Brain pericyte (primary cell): ENCODE measurements at regions not wholly inside any gene's neighbourhood (a gene's known extent, or its start where the extent isn't known, plus 50 kb on each side); places are given as distances from the start of the nearest gene placed in this dataset.
A peak's percentile ranks its signal among the peaks of the same experiment; 100 is the strongest.
"Not testable (repeated sequence)": the region's sequence is repeated elsewhere in the genome, so short reads cannot be mapped to it uniquely, and the experiment has no call there.

Experiments used
- DNase-seq: peaks from one replicate; pipeline ENCODE4 v3.0.0-alpha.2; 2012; ENCODE audit warnings: low read depth, low spot score

DNA sequence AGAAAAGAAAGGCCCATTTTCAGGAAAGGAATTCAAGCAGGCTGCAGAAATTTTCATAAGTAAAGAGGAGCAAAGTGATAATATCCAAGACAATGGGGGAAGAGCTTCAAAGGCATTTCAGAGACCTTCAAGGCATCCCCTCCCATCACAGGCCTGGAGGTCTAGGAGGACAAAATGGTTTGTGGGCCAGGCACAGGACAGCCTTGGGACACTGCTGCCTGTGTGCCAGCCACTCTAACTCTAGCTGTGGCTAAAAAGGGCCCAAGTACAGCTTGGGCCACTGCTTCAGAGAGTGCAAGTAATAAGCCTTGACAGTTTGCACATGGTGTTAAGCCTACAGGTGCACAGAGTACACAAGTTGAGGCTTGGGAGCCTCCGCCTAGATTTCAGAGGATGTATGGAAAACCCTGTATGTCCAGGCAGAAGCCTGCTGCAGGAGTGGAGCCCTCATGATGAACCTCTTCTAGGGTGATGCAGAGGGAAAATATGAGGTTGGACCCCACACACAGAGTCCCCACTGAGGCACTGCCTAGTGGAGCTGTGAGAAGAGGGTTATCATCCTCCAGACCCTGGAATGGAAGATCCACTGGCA, 51.8 kb upstream of the ZSWIM5 start:
- no peak for DNase-seq

DNA sequence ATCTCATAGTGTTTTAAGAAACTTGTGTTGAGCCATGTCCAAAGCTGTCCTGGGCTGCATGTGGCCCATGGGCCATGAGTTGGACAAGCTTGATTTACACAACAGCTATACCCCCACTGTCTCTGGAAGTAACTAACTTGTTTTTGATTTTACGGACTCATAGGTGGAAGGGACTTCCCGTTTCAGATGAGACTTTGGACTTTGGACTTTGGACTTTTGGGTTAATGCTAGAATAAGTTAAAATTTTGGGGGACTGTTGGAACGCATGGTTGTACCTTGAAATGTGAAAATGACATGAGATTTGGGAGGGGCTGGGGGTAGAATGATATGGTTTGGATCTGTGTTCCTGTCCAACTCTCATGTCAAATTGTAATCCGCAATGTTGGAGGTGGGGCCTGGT, 52.6 kb upstream of the ZSWIM5 start:
- no peak for DNase-seq

DNA sequence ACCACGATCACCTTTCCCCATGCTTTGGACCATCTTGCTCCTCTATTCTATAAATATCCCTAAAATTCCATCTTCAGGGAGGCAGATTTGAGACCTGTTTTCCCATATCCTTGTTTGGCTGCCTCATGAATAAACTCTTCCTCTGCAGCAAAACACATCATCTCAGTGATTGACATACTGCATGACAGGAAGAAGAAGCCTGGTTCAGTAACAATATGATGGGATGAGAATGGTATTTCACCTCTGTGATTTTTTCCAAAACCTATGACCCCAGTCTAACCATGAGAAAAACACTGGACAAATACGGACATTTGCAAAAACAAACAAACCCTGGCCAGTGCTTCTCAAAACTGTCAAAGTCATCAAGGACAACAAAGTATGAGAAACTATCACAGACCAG, 53.8 kb upstream of the ZSWIM5 start:
- no peak for DNase-seq

DNA sequence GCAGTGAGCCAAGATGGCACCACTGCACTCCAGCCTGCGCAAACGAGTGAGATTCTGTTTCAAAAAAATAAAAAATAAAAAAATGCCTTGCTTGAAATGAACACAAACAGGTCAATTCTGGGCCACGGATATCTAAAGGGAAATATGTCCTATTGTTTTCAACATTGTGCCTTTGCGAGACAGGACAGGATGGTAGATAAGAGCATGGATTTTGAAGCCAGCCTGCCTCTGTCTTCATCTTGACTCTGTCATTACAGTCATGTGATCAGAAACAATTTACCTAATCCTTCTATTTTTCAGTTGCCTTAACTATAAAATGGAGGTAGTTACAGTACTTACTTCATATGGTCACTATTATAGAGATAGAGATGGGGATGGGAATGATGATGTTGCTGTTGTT, 56.7 kb upstream of the ZSWIM5 start:
- DNase-seq: no peak

DNA sequence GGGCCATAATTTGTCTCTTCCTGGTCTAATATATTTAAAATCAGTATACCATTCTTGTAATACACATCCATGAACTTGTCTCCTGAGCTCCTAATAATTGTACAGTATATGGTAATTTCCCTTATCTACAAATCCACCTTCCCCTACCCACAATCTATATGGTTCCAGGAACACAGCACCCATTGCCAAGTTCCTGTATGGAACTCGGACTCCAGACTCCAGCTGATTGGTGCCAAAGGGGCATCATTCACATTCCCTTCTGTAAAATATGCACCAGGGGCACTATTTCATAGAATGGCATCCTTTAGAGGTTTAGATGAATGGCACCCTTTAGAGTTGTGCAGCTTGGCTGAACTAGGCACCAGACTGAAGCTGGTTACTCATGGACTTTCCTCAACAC, 58.8 kb upstream of the ZSWIM5 start:
- DNase-seq: no peak

DNA sequence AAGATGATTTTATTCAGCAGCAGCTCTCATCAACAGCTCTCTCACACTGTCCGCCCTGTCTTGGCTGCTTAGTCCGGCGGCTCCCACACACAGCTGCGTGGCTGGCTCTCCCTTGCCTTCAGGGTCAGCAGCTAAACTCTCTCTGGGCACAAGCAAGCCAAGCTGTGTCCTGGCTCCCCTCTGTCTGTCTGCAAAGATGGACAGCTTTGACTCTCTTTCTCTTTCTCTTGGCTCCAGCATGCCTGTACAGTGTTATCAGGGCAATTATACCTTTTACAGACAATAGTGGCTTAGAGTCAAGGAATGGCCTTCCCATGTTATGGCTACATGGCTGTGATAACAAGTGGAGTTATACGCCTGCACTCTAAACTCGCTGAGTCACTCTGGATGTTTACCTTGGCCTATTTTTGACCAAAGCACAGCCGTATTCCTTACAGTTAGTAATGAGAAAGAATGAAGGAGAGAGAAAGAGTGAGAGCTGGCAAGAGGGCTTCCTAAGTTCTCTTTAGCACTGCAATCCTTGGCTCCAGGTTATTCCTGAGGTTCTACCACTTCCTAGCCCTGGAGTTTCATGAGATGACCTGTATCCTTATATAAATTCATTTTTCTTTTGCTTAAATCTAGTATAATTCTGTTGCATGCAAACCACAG, 59.9 kb upstream of the ZSWIM5 start:
- DNase-seq: peak; percentile 62

DNA sequence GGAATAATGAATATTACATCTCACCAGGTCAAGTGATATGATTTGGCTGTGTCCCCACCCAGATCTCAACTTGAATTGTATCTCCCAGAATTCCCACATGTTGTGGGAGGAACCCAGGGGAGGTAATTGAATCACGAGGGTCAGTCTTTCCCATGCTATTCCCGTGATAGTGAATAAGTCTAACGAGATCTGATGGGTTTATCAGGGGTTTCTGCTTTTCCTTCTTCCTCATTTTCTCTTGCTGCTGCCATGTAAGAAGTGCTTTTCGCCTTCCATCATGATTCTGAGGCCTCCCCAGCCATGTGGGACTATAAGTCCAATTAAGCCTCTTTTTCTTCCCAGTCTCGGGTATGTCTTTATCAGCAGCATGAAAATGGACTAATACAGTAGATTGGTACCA, 58.4 kb upstream of the HPDL start:
- not testable (repeated sequence) for DNase-seq

DNA sequence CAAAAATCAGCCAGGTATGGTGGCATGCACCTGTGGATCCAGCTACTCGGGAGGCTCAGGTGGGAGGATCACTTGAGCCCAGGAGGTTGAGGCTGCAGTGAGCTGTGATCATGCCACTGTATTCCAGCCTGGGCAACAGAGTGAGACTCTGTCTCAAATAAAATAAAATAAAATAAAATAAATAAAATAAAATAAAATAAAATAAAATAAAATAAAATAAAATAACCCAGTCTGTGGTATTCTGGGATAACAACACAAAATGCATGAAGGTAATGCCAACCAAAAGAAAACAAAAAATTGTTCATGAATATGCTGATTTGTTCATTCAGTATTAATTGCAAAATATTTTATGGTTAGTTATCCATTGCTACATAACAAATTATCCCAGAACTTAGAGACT, 54.4 kb upstream of the HPDL start:
- not testable (repeated sequence) for DNase-seq

DNA sequence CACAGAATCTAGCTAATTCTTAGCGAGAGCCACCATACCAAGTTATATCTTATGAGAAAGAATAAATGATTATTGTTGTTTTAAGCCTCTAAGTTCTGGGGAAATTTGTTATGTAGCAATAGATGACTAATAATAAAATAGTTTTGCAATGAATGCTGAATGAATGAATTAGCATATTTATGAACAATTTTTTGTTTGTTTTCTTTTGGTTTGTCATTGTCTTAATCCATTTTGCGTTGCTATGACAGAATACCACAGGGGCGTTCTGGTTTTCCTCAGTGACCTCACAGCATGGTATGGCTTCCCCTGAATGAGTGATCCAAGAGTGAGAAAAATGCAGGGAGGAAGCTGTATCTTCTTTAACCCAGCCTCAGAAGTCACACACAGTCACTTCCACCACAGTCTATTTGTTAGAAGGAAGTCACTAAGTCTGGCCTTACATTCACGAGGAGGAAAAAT, 53.8 kb upstream of the HPDL start:
- DNase-seq: no peak

DNA sequence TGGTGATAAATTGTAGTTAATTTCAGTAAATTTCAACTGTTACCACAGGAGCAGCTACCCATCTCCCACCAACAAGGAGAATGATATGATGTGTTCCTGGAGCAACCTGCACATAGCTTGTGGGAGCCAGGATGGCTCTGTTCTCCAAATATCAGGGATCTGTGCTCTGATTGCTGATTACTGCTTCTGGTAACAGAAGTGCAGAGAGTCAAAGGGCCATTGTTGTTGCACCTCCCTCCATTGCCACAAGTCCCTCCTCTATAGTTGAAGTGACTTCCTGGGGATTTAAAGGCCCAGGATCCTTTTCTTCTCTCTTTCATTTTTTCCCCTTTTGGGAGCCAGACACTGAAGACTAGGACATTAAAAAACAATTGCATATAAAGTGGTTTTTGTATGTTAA, 51.6 kb upstream of the HPDL start:
- no peak for DNase-seq
